KBM-7 (cell line): ENCODE measurements at regions not wholly inside any gene's neighbourhood (a gene's known extent, or its start where the extent isn't known, plus 50 kb on each side); places are given as distances from the start of the nearest gene placed in this dataset.
"Not testable (repeated sequence)": the region's sequence is repeated elsewhere in the genome, so short reads cannot be mapped to it uniquely, and the experiment has no call there.

Source experiments
- DNase-seq: peaks from one replicate; pipeline ENCODE4 v3.0.0-alpha.2; 2015
- in situ Hi-C: fragments of 300-500 bp; cut with MboI; formaldehyde crosslinking; loops from 2 replicates; pipeline ENCODE4 v1.14.3; 2020; ENCODE audit warnings: low sequenced_read_pairs, low pct_unique_long_range_greater_than_20kb, mixed read lengths

GRCh38 chr11:38019072-38019775 is 1421.2 kb upstream of the RAG2 start:
- in situ Hi-C loops: no loop called here
- DNase-seq: no peak

GRCh38 chr11:38014405-38014804 is 1416.4 kb upstream of the RAG2 start:
- in situ Hi-C loops: no loop called here
- DNase-seq: no peak

DNA sequence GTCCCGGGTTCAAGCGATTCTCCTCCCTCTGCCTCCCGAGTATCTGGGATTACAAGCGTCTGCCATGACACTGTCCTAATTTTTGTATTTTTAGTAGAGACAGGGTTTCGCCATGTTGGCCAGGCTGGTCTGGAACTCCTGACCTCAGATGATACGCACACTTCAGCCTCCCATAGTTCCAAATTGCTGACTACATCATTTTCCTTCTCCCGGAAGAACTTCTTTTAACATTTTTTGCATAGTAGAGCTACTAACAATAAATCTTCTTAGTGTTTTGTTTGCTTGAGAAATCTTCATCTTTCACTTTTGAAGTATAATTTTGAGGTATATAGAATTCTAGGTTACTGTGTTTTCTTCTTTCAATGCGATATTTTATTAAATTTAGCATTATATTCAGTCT is 1415.1 kb upstream of the RAG2 start:
- in situ Hi-C loops: no loop called here
- no peak for DNase-seq

GRCh38 chr11:38011496-38011895 is 1413.5 kb upstream of the RAG2 start:
- no peak for DNase-seq
- in situ Hi-C loops: no loop called here

GRCh38 chr11:38009932-38010331 is 1411.9 kb upstream of the RAG2 start:
- no peak for DNase-seq
- in situ Hi-C loops: no loop called here

- in situ Hi-C loops: no loop called here
- DNase-seq: no peak
Observed at GRCh38 chr11:38006466-38006865, 1408.4 kb upstream of the RAG2 start.

DNA sequence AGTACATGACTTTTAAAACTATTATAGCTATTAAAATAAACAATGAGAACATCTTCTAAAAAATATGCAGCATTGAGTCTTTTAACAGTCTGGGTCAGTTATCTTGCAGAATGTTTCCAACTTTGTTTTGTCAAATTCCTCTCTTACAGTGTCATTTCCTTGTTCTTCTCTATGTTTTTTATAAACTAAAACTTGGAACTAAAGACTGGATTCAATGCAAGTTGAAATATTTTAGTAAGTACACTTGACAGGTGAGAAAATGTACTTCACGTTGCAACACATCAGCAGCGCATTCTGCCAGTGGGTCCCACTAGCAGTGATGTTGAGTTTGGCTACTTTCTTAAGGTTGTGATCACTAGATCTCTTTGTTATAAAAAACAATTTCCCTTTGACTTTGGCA is 1407.6 kb upstream of the RAG2 start:
- in situ Hi-C loops: no loop called here
- no peak for DNase-seq

GRCh38 chr11:37999171-37999570 is 1401.1 kb upstream of the RAG2 start:
- in situ Hi-C loops: no loop called here
- DNase-seq: no peak

GRCh38 chr11:37995886-37996285 is 1397.8 kb upstream of the RAG2 start:
- DNase-seq: no peak
- in situ Hi-C loops: no loop called here

GRCh38 chr11:37988031-37988430 is 1390.0 kb upstream of the RAG2 start:
- no peak for DNase-seq
- in situ Hi-C loops: no loop called here

- in situ Hi-C loops: no loop called here
- no peak for DNase-seq
Observed at GRCh38 chr11:37984991-37985390, 1387.0 kb upstream of the RAG2 start.

- no peak for DNase-seq
- in situ Hi-C loops: no loop called here
Observed at GRCh38 chr11:37978647-37979046, 1380.6 kb upstream of the RAG2 start.

DNA sequence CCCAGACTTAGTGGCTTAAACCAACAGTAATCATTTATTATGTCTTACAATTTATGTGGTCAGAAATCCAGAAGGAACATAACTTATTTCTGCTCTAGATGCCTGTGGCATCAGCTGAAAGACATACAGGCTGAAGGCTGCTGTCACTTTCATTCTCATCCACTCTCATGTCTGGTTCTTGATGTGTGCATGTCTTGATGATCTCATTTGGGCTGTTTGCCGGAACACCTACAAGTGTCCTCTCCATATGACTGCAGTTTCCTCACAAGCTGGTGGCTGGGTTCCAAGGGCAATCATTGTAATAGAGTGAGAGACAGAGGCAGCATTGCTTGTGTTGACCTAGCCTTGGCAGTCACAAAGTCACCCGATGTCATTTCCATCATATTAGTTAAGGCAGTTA is 1375.9 kb upstream of the RAG2 start:
- in situ Hi-C loops: no loop called here
- no peak for DNase-seq

DNA sequence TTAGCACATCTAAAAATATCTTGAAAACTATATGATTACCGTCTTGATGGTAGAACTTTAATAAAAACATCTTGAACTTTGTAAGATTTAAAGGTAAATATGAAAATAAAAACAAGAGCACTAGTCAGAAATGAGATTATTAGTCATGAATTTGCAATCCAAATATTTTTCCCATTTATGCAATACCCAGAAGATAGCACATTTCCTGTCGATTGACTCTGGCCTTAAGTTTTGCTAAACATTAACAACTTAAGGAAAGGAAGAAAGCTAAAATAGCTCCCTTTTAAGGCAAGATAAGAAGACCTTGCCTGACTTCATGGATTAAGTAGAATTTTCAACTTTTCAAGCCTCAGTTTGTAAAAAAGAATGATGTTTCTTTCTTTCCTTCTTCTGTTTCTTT is 1374.7 kb upstream of the RAG2 start:
- no peak for DNase-seq
- in situ Hi-C loops: no loop called here

- in situ Hi-C loops, DNase-seq: not testable (repeated sequence)
Observed at GRCh38 chr11:37969336-37969735, 1371.3 kb upstream of the RAG2 start.

- DNase-seq: no peak
- in situ Hi-C loops: no loop called here
Observed at GRCh38 chr11:37968148-37968547, 1370.1 kb upstream of the RAG2 start.

DNA sequence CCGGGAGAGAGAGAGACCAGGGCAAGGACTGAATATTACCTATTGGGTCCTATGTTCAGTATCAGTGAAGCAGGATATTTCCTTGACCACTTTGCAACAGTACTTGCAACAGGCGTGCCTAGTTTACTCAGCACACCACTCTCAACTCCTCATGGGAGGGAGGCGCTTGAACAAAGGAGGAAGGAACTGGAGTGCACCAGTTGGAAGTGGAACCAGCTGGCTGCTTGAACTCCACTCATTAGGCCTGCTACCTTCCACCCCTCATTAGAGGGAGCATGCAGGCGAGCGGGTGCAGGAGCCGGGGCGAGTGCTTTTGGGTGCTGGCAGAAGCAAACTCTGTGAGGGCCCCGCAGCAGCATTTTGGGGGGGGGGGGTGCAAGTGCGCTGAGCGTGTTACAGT is 1369.6 kb upstream of the RAG2 start:
- no peak for DNase-seq
- in situ Hi-C loops: no loop called here

DNA sequence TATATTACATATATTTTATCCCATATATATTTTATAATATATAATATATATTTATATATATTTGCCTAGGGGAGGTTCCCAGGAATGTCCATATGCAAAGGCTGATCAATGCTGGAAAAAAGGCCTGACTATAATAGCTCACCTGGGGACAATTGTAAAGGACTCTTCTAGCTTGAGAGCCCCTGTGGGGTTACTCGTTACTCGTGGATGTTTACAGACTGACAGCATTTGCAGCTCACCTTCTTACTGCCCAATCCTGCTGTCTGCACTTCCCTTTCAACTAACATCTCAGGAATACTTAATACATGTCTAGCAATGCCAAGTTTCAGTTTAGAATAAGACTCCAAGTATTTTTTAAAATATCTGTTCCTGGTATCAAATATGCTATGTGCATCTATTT is 1365.4 kb upstream of the RAG2 start:
- in situ Hi-C loops: no loop called here
- DNase-seq: no peak

GRCh38 chr11:37957717-37958116 is 1359.7 kb upstream of the RAG2 start:
- in situ Hi-C loops: no loop called here
- DNase-seq: no peak

GRCh38 chr11:37951996-37952395 is 1354.0 kb upstream of the RAG2 start:
- in situ Hi-C loops: no loop called here
- no peak for DNase-seq

DNA sequence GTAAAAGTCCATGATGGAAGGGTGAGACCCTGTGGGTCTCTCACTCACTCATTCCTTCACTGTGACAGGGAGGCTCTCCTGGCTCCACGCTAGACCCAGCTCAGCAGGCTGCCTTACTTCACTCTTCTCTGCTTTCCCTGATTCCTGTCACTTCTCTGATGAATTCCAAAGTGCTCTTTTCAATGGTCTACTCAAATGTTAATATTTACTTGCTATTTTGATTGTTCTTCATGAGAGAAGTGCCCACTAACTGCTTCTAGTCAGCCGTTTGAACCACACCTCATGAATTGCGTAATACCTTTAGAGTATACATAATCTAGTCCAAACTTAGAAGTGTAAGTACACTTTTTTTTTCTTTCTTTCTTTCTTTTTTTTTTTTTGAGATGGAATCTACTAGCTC is 1350.2 kb upstream of the RAG2 start:
- DNase-seq: no peak
- in situ Hi-C loops: no loop called here

GRCh38 chr11:37947821-37948220 is 1349.8 kb upstream of the RAG2 start:
- DNase-seq: no peak
- in situ Hi-C loops: no loop called here
